ENCODE measurements at regions not wholly inside any gene's neighbourhood (a gene's known extent, or its start where the extent isn't known, plus 50 kb on each side); places are given as distances from the start of the nearest gene placed in this dataset.

- TF ChIP-seq EZH2phosphoT487 (conservative IDR thresholded peaks at IDR 0.05; ENCODE audit: low read length) = no peak
- no peak for TF ChIP-seq CTCF (IDR thresholded peaks at IDR 0.05; ENCODE audit: insufficient read depth, low read length, poor library complexity, severe bottlenecking)
Measured at GRCh38 chr14:66377574-66377973, 108.6 kb upstream of the CCDC196 start.

GRCh38 chr14:66378712-66379505, 107.3 kb upstream of the CCDC196 start:
- Histone ChIP-seq H4K20me1 (ENCODE audit: low read depth, low read length) (no peaks in the 10 kb centered on the region), H3F3A (ENCODE audit: insufficient read depth) (no peaks in the 10 kb centered on the region), H2AFZ (ENCODE audit: low read depth, low read length, severe bottlenecking) (no peak overlapping the region), H3K9me2 (replicated peaks; ENCODE audit: insufficient read depth, low read length) (no peaks in the 10 kb centered on the region), H3K79me2 (ENCODE audit: insufficient read depth, low read length) (no peaks in the 10 kb centered on the region), H3K36me3 (ENCODE audit: low read length) (no peaks in the 10 kb centered on the region), H3K27ac (ENCODE audit: low read depth, low read length) (no peak overlapping the region), H3K4me2 (ENCODE audit: low read depth, low read length, poor library complexity, severe bottlenecking) (no peak overlapping the region), H3K9me3 (ENCODE audit: insufficient read depth, low read length) (no peaks in the 10 kb centered on the region), H3K27me3 (ENCODE audit: low read length) (no peaks in the 10 kb centered on the region), H3K4me3 (ENCODE audit: insufficient read depth, low read length, poor library complexity, severe bottlenecking) (no peak overlapping the region), H3K9ac (ENCODE audit: low read length) (no peak overlapping the region)
- TF ChIP-seq CTCF (IDR thresholded peaks at IDR 0.05; ENCODE audit: insufficient read depth, low read length, poor library complexity, severe bottlenecking) (no peak), EZH2phosphoT487 (conservative IDR thresholded peaks at IDR 0.05; ENCODE audit: low read length) (no peak)

More at GRCh38 chr14:66377574-66377973, 108.6 kb upstream of the CCDC196 start:
- no peaks in the 10 kb centered on the region for H3F3A ChIP-seq (ENCODE audit: insufficient read depth)
- H3K4me3 ChIP-seq (ENCODE audit: insufficient read depth, low read length, poor library complexity, severe bottlenecking) = no peak overlapping the region
- no peaks in the 10 kb centered on the region for H3K36me3 ChIP-seq (ENCODE audit: low read length)
- no peak overlapping the region for H3K9ac ChIP-seq (ENCODE audit: low read length)
- no peaks in the 10 kb centered on the region for H3K9me3 ChIP-seq (ENCODE audit: insufficient read depth, low read length)
- no peaks in the 10 kb centered on the region for H4K20me1 ChIP-seq (ENCODE audit: low read depth, low read length)
- no peaks in the 10 kb centered on the region for H3K79me2 ChIP-seq (ENCODE audit: insufficient read depth, low read length)
- no peaks in the 10 kb centered on the region for H3K9me2 ChIP-seq (replicated peaks; ENCODE audit: insufficient read depth, low read length)
- no peak overlapping the region for H3K27ac ChIP-seq (ENCODE audit: low read depth, low read length)
- H3K4me2 ChIP-seq (ENCODE audit: low read depth, low read length, poor library complexity, severe bottlenecking) = no peak overlapping the region
- no peaks in the 10 kb centered on the region for H3K27me3 ChIP-seq (ENCODE audit: low read length)
- H2AFZ ChIP-seq (ENCODE audit: low read depth, low read length, severe bottlenecking) = no peak overlapping the region

GRCh38 chr14:66380143-66380542, 106.0 kb upstream of the CCDC196 start:
- Histone ChIP-seq H3K79me2 (ENCODE audit: insufficient read depth, low read length) (no peaks in the 10 kb centered on the region), H3K9ac (ENCODE audit: low read length) (no peak overlapping the region), H3K4me3 (ENCODE audit: insufficient read depth, low read length, poor library complexity, severe bottlenecking) (no peak overlapping the region), H3K9me3 (ENCODE audit: insufficient read depth, low read length) (no peaks in the 10 kb centered on the region), H2AFZ (ENCODE audit: low read depth, low read length, severe bottlenecking) (no peak overlapping the region), H3K36me3 (ENCODE audit: low read length) (no peaks in the 10 kb centered on the region), H3K27ac (ENCODE audit: low read depth, low read length) (no peak overlapping the region), H3K27me3 (ENCODE audit: low read length) (no peaks in the 10 kb centered on the region), H4K20me1 (ENCODE audit: low read depth, low read length) (no peaks in the 10 kb centered on the region), H3K4me2 (ENCODE audit: low read depth, low read length, poor library complexity, severe bottlenecking) (no peak overlapping the region), H3F3A (ENCODE audit: insufficient read depth) (no peaks in the 10 kb centered on the region), H3K9me2 (replicated peaks; ENCODE audit: insufficient read depth, low read length) (no peaks in the 10 kb centered on the region)
- TF ChIP-seq EZH2phosphoT487 (conservative IDR thresholded peaks at IDR 0.05; ENCODE audit: low read length) (no peak), CTCF (IDR thresholded peaks at IDR 0.05; ENCODE audit: insufficient read depth, low read length, poor library complexity, severe bottlenecking) (no peak)

All from SU-DHL-6 (cell line).